ENCODE measurements at regions not wholly inside any gene's neighbourhood (a gene's known extent, or its start where the extent isn't known, plus 50 kb on each side); places are given as distances from the start of the nearest gene placed in this dataset.
A peak's percentile ranks its signal among the peaks of the same experiment; 100 is the strongest.

- Histone ChIP-seq H3K9me3 (peaks cover 42% of the 10 kb centered on the region), H3K4me1 (peaks cover 3% of the 10 kb centered on the region; the same call in 1 of the 3 replicates), H3K27ac (no peak overlapping the region), H3K4me3 (no peak overlapping the region), H3K4me2 (no peak overlapping the region)
- ATAC-seq (no peak), FAIRE-seq (no peak), DNase-seq (ENCODE audit: low read depth in 1 of 2, low spot score in 1 of 2) (no peak)
- TF ChIP-seq RNF2 (IDR thresholded peaks at IDR 0.05; ENCODE audit: borderline replicate concordance, low read depth) (no peak), SREBF2 (IDR thresholded peaks at IDR 0.05) (no peak), CHD4 (IDR thresholded peaks at IDR 0.05; ENCODE audit: borderline replicate concordance) (no peak), ATOH8 (CRISPR knock-in tag; IDR thresholded peaks at IDR 0.05; ENCODE audit: low read depth) (no peak)
- 0% methylated on average over 1 of the region's 1 CpG for WGBS (ENCODE audit: missing lambda C conversion rate)
- ChIA-PET POLR2A (no interaction called here), CTCF (interaction anchor here (1.4 kb wide), 1 partner anchor 268 kb away, joined by 5 read pairs; no protein-coding TSS in a partner anchor)
These were observed 90.5 kb downstream of the ASB1 start for GRCh38 chr2:238517209-238517608.

DNA sequence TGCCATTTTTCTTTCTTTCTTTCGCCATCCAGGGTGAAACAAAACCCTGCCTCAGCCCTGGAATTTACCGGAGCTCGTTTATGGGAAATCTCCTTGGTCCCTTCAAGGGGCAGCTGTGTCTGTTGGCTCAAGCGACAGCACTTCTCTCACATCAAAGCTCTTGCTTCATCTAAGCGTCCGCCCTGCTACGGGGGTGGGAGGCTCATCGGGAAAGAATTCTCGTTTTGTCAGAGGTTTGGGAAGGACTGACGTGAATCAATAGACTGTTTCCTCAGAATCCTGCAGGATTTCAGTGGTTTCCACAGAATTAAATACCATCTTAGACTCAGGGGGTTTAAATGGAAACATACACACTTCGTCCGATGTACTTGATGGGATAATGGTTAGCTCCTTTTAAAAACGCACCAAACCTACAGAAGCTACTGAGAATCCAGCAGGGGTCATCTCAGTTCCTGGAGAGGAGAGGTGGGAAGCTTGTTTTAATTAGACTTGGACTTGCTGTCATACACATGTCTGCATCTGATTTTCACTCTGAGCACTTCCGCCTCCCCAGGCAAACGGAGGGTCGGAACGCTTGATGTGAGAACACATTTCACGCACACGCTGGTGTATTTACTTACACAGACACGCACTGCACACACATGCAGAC lies 91.6 kb downstream of the ASB1 start:
- H3K9me3 ChIP-seq = peaks cover 42% of the 10 kb centered on the region
- no peaks in the 10 kb centered on the region for H3K4me1 ChIP-seq
- H3K4me2 ChIP-seq = no peak overlapping the region
- no peak overlapping the region for H3K27ac ChIP-seq
- FAIRE-seq (no peak), ATAC-seq (no peak), DNase-seq (ENCODE audit: low read depth in 1 of 2, low spot score in 1 of 2) (no peak)
- ChIA-PET POLR2A (no interaction called here), CTCF (interaction anchor here (0.7 to 1.5 kb wide), 6 partner anchors 10 to 267 kb away, joined by 3 to 5 read pairs (median 3); no protein-coding TSS in a partner anchor)
- 73% methylated on average over 20 of the region's 20 CpGs for WGBS (ENCODE audit: missing lambda C conversion rate)
- H3K4me3 ChIP-seq = no peak overlapping the region
- TF ChIP-seq NPAS2 (CRISPR knock-in tag; IDR thresholded peaks at IDR 0.05; ENCODE audit: borderline replicate concordance) = no peak
- TF ChIP-seq, protein P1, sequence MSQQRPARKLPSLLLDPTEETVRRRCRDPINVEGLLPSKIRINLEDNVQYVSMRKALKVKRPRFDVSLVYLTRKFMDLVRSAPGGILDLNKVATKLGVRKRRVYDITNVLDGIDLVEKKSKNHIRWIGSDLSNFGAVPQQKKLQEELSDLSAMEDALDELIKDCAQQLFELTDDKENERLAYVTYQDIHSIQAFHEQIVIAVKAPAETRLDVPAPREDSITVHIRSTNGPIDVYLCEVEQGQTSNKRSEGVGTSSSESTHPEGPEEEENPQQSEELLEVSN (IDR thresholded peaks at IDR 0.05; ENCODE audit: borderline replicate concordance, low read depth) = no peak

- H3K4me1 ChIP-seq = no peaks in the 10 kb centered on the region
- DNase-seq (ENCODE audit: low read depth in 1 of 2, low spot score in 1 of 2) (no peak), FAIRE-seq (no peak), ATAC-seq (no peak)
- H3K27ac ChIP-seq = no peak overlapping the region
- WGBS (ENCODE audit: missing lambda C conversion rate) = 49% methylated on average over 6 of the region's 7 CpGs
- H3K9me3 ChIP-seq = peaks cover 42% of the 10 kb centered on the region
- POLR2A ChIA-PET = no interaction called here
- H3K4me3 ChIP-seq = no peak overlapping the region
- no peak overlapping the region for H3K4me2 ChIP-seq
- CTCF ChIA-PET = interaction anchor here (0.7 to 1.5 kb wide), 6 partner anchors 10 to 266 kb away, joined by 3 to 5 read pairs (median 3); no protein-coding TSS in a partner anchor
- TF ChIP-seq MAFK (IDR thresholded peaks at IDR 0.05; ENCODE audit: partially characterized antibody) (peak; percentile 78), CBX8 (IDR thresholded peaks at IDR 0.05) (no peak), RCOR1 (IDR thresholded peaks at IDR 0.05; ENCODE audit: low read depth, low read length) (no peak)
These were observed 92.1 kb downstream of the ASB1 start for GRCh38 chr2:238518821-238519186.

GRCh38 chr2:238520359-238520886 lies 93.7 kb downstream of the ASB1 start:
- ATAC-seq = no peak
- TF ChIP-seq, protein P2, sequence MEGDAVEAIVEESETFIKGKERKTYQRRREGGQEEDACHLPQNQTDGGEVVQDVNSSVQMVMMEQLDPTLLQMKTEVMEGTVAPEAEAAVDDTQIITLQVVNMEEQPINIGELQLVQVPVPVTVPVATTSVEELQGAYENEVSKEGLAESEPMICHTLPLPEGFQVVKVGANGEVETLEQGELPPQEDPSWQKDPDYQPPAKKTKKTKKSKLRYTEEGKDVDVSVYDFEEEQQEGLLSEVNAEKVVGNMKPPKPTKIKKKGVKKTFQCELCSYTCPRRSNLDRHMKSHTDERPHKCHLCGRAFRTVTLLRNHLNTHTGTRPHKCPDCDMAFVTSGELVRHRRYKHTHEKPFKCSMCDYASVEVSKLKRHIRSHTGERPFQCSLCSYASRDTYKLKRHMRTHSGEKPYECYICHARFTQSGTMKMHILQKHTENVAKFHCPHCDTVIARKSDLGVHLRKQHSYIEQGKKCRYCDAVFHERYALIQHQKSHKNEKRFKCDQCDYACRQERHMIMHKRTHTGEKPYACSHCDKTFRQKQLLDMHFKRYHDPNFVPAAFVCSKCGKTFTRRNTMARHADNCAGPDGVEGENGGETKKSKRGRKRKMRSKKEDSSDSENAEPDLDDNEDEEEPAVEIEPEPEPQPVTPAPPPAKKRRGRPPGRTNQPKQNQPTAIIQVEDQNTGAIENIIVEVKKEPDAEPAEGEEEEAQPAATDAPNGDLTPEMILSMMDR (IDR thresholded peaks at IDR 0.05) = no peak
- TF ChIP-seq JUN (IDR thresholded peaks at IDR 0.05) = no peak
- TF ChIP-seq RNF2 (IDR thresholded peaks at IDR 0.05; ENCODE audit: borderline replicate concordance, low read depth) = no peak
- TF ChIP-seq PHF8 (IDR thresholded peaks at IDR 0.05; ENCODE audit: borderline replicate concordance, low read depth) = no peak
- 79% methylated on average over 1 of the region's 1 CpG for WGBS (ENCODE audit: missing lambda C conversion rate)

More at GRCh38 chr2:238520359-238520886, 93.7 kb downstream of the ASB1 start:
- ChIA-PET POLR2A (no interaction called here), CTCF (no interaction called here)
- DNase-seq (ENCODE audit: low read depth in 1 of 2, low spot score in 1 of 2) (no peak), FAIRE-seq (no peak)
- H3K27ac ChIP-seq = no peak overlapping the region
- H3K9me3 ChIP-seq = peaks cover 38% of the 10 kb centered on the region
- no peak overlapping the region for H3K4me2 ChIP-seq
- no peak overlapping the region for H3K4me3 ChIP-seq
- H3K4me1 ChIP-seq = 0 out of 3 replicates have a peak, but pooled peaks cover under 1% of the 10 kb centered on the region

All from A549 (cell line).